CD4-positive, alpha-beta T cell treated with Interleukin-4 for 1 hour (primary cell): ENCODE measurements at regions not wholly inside any gene's neighbourhood (a gene's known extent, or its start where the extent isn't known, plus 50 kb on each side); places are given as distances from the start of the nearest gene placed in this dataset.

Experiments
- DNase-seq, 2 donors: peaks; one replicate each; pipeline ENCODE4 v3.0.0-alpha.2; 2020 to 2022

DNA sequence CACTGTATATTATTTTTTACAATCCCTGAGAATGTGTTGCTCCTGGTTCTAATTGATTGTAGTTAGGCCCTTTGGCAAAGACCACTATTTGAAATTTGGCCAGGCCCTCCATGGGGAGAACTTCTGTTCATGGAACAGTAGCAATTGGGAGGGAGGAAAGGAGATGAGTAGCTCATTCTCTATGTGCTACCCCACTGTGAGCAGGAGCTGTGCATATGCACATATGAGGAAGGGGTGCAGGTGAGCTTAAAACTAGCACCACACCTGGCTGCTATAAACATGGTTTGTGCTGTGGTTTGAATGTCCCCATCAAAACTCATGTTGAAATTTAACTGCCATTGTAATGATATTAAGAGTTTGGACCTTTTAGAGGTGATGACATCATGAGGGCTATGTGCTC lies 1483.2 kb downstream of the PCDH7 start:
- no peak for DNase-seq

DNA sequence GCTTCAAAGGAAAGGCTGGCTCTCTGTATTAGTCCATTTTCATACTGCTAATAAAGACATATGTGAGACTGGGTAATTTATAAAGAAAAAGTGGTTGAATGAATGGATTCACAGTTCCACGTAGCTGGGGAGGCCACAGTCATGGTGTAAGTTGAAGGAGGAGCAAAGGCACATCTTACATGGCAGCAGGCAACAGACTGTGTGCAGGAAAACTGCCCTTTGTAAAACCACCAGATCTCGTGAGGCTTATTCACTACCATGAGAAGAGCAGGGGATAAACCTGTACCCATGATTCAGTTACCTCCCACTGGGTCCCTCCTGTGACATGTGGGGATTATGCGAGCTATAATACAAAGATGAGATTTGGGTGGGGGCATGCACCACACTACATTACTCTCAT lies 1486.6 kb downstream of the PCDH7 start:
- no peak for DNase-seq

DNA sequence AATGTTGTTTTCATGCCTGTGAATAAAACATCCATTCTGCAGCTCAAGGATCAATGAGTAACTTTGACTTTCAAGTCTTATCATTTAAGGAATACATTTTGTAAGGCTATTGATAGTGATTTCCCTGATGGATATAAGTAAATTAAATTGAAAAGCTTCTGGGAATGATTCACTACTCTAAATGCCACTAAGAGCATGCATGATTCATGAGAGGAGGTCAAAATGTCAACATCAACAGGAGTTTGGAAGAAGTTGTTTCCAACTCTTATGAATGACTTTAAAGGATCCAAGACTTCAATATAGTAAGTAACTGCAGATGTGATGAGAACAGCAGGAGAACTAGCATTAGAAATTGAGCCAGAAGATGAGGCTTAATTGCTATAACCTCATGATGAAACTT lies 1487.3 kb downstream of the PCDH7 start:
- DNase-seq = no peak

GRCh38 chr4:32215277-32215676 lies 1495.1 kb downstream of the PCDH7 start:
- DNase-seq = no peak

- DNase-seq = no peak
Observed at GRCh38 chr4:32216502-32216901, 1496.3 kb downstream of the PCDH7 start.

DNA sequence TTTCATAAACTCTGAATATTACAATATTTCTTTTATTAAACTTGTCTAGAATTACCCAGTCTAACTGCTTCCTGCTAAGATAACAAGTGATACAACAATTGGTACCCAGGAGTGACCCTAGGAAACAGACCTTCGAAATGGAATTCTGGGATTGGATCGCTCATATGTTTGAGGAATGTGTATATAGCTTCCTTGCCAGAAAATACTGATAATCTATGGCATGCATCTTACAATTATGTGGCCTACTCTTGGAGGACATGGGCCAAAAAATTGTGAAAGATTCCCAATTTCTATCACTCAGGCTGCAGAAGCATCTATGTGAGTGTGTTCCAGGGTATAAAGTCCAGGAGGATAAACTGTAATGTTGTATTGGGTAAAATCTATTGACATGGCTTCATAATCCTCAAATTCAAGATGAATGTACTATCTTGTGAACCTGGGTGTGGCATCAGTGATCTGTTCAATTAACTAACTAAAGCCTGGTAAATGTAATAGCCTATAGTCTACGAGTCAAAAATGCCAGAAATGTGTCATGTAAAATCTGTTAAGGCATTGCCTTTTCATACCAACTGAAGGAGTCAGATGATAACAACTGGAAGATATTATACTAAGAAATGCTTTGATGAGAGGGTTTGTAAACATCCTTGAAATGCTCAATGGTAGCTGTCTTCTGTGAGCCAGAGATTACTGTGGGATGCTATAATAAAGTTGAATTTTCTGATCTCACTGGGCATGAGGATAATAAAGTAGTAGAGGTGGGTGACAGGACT lies 1499.3 kb downstream of the PCDH7 start:
- DNase-seq = no peak

- DNase-seq = no peak
Observed at GRCh38 chr4:32226204-32226603, 1506.0 kb downstream of the PCDH7 start.

DNA sequence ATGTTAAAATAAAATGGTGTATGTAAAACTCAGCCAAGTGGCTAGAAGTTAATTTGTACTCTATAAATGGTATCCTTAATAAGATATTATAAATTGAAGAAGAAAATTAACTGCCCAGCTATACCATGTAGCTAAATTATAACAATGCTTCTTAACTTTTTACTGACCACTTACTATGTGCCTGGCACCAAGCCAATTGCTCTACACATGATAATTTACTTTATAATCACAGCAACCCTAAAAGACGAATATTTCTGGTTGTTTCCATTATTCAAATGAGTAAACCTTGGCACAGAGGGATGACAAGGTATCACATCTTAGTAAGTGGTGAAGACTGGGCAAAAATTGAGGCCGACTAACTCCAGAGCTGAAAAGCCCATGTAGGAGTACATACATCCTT lies 1506.6 kb downstream of the PCDH7 start:
- DNase-seq = no peak

- no peak for DNase-seq
Observed at GRCh38 chr4:32243926-32244325, 1523.8 kb downstream of the PCDH7 start.

GRCh38 chr4:32249040-32249439 lies 1528.9 kb downstream of the PCDH7 start:
- no peak for DNase-seq

DNA sequence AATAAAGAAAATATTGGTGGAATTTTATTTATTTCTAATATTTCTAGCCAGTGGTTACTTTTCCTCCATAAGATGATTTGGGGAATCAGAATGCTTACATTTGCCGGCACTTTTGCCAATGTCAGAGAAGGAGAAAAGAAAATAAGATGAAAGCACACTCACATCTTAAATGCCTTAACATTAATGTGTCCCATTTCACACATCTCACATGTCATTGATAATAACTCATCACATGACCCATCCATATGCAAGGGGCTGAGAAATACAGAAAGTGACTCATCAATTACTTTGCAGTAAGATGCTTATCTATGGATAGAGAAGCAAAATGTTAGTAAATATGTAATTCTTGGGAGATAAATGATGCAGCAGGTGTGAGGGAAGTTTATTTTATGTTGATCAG lies 1531.0 kb downstream of the PCDH7 start:
- no peak for DNase-seq

GRCh38 chr4:32251926-32252325 lies 1531.8 kb downstream of the PCDH7 start:
- no peak for DNase-seq

GRCh38 chr4:32254216-32254615 lies 1534.0 kb downstream of the PCDH7 start:
- DNase-seq = no peak

GRCh38 chr4:32258986-32259385 lies 1538.8 kb downstream of the PCDH7 start:
- no peak for DNase-seq

DNA sequence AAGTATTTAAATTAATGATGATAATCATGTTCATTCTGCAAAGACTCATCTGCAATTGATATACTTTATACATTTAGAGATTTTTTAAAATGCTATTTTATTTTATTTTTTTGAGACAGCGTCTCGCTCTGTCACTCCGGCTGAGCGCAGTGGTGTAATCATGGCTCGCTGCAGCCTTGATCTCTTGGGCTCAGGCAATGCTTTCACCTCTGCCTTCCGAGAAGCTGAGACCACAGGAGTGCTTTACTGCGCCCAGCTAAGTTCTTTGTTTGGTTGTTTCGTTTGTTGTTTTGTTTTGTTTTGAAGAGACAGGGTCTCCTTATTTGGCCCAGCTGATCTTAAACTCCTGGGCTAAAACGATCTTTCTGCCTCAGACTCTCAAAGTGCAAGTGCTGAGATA lies 1541.0 kb downstream of the PCDH7 start:
- DNase-seq = no peak

DNA sequence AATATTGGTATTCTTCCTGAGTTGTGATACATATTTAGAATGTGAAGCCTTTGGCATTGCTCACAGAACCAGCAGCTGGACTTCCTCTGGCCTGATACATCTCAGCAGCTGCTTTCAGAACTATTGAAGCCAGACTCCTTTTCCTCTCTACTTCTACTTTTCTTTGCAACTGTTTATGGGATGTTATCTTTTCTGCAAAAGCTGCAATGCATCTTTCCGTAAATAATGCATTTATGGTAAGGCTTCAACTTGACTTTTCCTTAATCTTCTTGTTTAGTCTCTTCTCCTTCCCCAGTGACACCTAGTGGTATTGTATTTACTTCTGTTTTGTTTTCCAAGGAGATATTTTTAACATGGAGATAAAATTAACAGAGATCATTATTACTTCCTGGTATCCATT lies 1548.7 kb downstream of the PCDH7 start:
- DNase-seq = no peak

GRCh38 chr4:32290102-32290501 lies 1569.9 kb downstream of the PCDH7 start:
- no peak for DNase-seq

DNA sequence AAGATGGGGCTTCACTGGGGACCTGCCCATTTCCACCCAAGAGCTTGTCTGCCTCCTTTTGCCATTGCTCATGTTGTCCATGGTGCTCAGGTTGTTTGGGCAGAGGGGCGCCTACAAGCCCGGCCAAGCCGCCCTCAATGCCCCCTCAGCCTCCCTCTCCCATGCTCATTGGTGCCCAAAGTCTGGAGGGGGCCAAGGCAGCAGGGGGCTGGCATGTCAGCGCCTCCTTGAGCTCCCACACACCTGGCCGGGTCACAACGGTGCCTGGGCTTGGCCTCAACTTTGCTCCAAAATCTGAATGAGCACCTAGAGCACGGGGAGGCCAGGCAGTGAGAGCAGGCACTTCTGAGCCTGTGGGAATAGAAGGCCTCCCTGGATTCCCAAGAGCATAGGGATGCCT lies 1598.8 kb downstream of the PCDH7 start:
- DNase-seq = no peak

- no peak for DNase-seq
Observed at GRCh38 chr4:32321421-32321820, 1601.3 kb downstream of the PCDH7 start.

- no peak for DNase-seq
Observed at GRCh38 chr4:32334759-32335158, 1614.6 kb downstream of the PCDH7 start.

- no peak for DNase-seq
Observed at GRCh38 chr4:32337403-32337802, 1617.2 kb downstream of the PCDH7 start.

DNA sequence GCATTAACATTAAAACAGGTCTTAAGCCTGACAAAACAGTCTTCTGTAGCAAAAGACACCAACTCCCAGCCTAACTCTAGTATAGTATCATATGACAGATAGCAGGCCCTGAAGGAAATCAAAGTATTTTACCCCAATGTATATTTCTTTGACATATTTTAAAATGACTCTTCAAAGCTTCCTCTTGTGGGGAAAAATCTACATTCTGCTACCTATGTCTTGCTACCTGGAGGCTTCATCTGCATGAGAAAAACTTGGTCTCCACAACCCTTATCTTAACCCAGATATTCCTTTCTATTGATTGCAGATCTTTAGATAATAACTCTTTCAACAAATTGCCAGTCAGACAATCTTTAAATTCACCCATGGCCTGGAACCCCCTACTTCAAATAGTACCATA lies 1620.4 kb downstream of the PCDH7 start:
- DNase-seq = no peak

DNA sequence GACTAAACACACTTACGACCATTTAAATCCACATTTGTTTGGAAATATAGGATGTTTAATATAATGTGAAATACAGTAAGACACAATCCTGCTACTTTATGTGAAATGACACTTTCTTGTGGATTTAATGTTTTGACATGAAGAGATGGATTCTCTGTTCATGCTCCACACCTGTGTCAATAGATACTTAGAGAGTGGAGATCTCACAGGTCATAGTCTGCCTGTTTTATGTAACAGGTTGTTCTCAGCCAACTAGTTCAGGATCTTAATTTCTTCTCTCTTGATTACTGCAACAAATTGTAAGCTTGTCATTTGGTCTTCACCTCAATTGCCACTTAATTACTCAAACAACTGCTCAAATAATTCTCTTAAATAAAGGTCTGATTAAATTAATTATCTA lies 1621.2 kb downstream of the PCDH7 start:
- no peak for DNase-seq

GRCh38 chr4:32342054-32342453 lies 1621.9 kb downstream of the PCDH7 start:
- DNase-seq = no peak

GRCh38 chr4:32349026-32349425 lies 1628.9 kb downstream of the PCDH7 start:
- no peak for DNase-seq
